T-helper 1 cell treated with Interleukin-12 subunit alpha and Interleukin-12 subunit beta and Interleukin-4 antibody, amounts not matched to agents 30 ng/mL and 1 ng/mL, for 36 hours (primary cell): ENCODE measurements at regions not wholly inside any gene's neighbourhood (a gene's known extent, or its start where the extent isn't known, plus 50 kb on each side); places are given as distances from the start of the nearest gene placed in this dataset.
"Not testable (repeated sequence)": the region's sequence is repeated elsewhere in the genome, so short reads cannot be mapped to it uniquely, and the experiment has no call there.

Experiments used
- intact Hi-C: fragments of 100-400 bp; cut with micrococcal nuclease; formaldehyde crosslinking; loops from one replicate; pipeline ENCODE4 v1.15.1; 2024

DNA sequence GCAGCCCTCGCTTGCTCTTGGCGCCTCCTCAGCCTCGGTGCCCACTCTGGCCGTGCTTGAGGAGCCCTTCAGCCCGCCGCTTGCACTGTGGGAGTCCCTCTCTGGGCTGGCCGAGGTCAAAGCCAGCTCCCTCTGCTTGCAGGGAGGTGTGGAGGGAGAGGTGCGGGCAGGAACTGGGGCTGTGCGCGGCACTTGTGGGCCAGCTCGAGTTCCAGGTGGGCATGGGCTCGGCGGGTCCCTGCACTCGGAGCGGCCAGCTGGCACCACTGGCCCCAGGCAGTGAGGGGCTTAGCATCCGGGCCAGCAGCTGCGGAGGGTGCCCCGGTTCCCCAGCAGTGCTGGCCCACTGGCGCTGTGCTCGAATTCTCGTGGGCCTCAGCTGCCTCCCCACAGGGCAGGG is 152.1 kb upstream of the SEMA3C start:
- intact Hi-C loops = no loop called here

DNA sequence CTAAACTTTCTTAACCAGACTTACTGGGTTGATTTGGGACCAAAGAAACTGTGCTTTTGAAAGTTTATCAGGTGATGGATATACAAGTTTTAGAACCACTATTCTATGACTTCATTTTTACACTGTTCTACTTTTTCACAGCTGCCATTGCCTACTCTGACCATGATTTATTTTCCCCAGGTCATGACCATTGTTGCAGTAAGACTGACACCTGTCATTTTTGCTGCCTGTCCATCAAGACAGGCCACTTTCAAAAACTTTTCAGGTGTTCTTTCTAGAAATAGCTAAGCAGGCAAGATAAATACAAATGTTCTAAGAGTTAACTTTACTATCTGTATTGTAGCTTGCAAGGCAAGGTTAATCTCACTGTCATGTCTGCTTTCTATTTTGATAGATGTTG is 147.9 kb upstream of the SEMA3C start:
- intact Hi-C loops = no loop called here

DNA sequence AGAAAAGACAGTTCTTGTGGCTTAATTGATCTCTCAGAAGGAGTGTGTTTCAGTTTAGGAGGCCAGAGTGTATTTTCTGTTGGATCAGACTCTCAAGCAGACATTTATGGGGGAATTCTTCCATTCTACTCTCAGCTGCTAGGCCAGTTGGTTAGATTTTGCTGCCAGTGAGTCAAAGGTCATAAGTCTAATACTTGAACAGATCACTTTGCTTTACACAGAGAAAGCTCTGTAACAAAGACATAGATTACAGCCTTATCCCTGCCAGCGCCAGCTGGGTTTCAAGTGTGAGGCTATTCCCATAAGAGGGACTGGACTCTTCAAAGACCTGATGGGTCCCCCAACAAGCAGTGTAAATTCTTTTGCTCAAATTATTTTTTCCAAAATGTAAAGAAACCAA is 145.6 kb upstream of the SEMA3C start:
- intact Hi-C loops = no loop called here

DNA sequence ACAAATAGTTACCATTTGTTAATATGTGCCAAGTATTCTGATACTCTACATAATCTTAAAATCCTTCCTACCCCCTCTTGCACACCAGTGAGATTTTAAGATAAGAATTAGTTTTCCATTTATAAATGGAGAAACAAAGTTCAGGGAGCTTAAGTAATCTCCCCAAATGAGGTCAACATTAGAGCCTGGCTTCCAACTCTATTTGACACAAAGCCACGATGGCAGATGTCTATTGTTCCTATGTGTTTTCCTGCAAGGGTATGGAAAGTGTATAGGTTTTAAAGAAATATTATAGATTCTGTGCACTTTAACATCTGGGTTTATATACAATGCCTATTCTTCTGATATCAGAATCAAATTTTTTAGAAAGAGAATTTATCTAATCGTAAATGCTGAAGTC is 143.9 kb upstream of the SEMA3C start:
- intact Hi-C loops = no loop called here

DNA sequence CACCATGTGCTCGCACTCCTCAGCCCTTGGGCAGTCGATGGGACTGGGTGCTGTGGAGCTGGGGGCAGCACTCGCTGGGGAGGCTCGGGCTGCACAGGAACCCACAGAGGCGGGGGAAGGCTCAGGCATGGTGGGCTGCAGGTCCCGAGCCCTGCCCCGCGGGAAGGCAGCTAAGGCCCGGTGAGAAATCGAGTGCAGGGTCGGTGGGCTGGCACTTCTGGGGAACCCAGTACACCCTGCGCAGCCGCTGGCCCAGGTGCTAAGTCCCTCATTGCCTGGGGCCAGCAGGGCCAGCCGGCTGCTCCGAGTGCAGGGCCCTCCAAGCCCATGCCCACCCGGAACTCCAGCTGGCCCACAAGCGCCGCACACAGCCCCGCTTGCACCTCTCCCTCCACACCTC is 138.6 kb upstream of the SEMA3C start:
- intact Hi-C loops = not testable (repeated sequence)

DNA sequence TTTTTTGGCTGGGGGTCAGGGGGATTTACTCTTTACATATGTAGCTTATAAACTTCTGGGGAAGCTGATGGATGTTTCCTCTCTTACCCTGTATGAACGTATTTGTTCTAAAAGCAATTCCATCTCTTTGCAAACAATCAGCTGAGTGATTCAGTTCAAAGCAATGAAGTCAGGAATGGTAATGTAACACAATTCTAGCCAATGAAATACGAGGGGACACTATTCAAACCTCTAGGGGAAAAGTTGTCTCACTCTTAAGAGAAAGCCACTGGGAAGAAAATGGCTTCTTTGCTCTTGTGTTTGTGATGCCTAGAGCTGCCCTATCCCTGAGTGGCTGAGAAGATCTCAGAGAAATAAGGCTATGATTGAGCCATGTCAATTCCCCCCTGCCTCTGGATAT is 134.8 kb upstream of the SEMA3C start:
- intact Hi-C loops = no loop called here

DNA sequence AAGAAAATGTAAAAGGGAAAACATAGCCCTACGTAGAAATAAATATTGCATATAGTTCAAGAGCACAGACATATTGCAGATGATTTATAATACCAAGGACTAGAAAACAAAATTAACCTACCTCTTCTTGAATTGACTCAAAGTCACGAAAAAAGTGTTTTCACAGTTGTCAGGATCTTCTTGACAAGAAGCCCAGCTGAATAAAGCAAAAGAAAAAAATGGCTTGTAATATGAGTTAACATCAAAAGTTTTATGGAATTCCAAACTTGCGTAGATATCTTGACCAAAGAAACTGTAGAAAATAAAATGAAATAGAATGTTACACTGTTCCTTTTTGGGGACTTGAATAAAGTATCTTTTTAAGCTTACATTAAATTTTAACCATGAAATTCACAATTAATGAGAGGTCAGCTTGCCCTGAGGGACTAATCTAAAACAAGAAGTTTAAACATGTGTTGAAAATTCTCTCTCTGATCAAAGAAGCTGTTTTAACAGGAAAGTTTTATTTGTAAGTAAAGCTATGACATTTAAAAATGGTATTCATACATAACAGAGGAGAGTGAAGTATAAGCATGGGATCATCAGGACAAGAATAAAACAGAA is 133.1 kb upstream of the SEMA3C start:
- intact Hi-C loops = no loop called here

DNA sequence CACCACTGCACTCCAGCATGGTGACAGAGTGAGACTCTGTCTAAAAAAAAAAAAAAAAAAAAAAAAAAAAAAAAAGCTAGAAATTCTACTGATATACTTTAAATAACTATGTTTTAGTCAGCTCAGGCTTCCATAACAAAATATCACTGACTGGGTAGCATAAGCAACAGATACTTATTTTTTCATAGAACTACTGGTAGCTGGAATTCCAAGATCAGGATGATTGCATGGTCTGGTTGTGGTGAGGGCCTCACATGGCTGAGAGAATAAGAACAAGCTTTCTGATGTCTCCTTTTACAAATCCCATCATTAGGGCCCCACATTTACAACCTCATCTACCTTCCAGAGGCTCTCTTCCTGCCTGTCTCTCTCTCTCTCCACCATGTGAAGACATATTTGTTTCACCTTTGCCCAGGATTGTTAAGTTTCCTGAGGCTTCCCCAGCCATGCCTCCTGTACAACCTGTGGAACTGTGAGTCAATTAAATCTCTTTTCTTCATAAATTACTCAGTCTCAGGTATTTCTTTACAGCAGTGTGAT is 126.7 kb upstream of the SEMA3C start:
- intact Hi-C loops = no loop called here

DNA sequence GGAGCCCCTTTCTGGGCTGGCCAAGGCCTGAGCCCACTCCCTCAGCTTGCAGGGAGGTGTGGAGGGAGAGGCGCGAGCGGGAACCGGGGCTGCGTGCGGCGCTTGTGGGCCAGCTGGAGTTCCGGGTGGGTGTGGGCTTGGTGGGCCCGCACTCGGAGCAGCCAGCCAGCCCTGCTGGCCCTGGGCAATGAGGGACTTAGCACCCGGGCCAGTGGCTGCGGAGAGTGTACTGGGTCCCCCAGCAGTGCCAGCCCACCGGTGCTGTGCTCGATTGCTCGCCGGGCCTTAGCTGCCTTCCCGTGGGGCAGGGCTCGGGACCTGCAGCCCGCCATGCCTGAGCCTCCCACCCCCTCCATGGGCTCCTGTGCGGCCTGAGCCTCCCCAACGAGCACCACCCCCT is 123.8 kb upstream of the SEMA3C start:
- intact Hi-C loops = not testable (repeated sequence)

DNA sequence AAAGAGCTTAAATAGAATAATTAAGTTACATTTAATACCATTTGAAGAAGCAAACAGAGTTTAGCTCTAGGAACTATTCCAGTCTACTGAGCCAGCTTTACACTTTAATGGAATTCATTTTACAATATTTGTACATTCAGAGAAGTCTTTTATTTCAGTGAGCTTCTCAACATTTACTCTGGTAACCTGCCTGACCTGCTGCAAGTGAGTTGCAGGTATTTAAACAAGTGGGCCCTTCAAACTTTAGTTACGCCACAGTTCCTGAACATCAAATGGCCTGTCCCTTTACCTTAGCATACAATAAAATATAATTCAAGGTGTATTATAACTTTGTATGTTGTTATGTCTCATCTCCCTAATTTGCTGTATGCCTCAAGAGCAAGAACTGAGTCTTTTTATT is 121.6 kb upstream of the SEMA3C start:
- intact Hi-C loops = no loop called here

DNA sequence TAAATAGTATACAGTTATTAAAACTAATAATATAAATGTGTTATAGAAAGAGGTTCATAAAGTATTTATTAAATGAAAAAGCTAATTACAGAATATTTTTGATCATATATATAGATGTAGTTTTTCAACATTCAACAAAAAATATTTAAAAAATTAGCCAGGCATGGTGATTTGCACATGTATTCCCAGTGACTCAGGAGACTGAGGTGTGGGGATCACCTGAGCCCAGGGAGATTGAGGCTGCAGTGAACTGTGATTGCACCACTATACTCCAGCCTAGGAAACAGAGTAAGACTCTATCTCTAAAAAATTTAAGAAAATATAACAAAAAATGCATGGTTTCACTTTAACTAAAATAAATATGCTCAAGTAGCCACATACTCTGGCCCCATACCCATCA is 118.0 kb upstream of the SEMA3C start:
- intact Hi-C loops = no loop called here

DNA sequence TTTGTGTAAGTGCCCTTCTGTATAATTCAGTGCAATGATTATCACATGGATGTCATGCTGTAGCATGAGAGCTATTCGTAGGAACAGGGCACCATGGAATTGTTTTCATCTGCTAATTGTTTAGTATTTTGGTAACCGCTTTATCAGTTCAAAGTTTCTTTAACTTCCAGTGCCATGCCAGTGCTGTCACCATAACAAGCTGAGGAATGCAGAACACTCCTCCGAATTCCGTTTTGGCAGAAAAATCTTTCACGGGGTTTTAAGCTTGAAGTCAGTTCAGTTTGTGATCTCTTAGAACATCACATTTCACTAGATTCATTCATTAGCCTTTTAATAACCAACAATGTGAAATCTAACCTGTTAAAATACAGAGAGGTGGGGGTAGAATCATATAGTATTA is 117.2 kb upstream of the SEMA3C start:
- intact Hi-C loops = no loop called here

DNA sequence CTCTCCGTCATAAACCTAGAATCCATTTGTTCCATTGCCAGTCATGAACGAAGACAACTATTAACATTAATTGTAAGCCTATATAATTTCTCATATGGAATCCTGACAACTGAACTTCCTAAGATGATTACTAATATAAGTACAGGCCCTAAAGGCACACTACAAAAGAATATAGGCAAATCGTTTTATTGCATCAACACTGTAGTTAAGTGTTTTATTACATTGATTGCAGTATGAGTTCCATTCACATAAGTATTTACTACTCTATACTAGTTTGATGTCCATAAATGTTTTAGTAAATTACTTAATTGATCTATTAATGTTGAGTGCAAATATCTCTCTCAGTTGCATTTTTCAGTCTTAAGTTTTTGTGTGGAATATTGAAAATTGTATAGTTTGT is 113.1 kb upstream of the SEMA3C start:
- intact Hi-C loops = no loop called here

DNA sequence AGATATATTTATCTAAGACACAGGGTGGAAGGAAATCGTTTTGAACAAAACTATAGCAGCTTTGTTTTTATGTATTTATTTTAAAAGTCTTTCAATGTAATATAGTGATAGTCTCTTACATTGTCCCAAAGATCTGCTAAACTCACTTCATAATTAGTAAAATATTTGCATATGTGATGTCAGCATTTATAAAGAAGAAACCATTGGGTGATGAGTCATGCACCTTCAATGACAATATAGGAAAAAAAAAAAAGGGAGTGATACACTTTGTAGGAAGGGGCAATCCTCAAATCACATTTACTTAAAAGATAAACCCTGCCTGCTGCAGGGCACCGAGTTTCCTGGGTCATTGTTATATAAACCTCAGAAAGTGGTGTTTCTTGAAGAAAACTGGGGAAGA is 112.4 kb upstream of the SEMA3C start:
- intact Hi-C loops = no loop called here

DNA sequence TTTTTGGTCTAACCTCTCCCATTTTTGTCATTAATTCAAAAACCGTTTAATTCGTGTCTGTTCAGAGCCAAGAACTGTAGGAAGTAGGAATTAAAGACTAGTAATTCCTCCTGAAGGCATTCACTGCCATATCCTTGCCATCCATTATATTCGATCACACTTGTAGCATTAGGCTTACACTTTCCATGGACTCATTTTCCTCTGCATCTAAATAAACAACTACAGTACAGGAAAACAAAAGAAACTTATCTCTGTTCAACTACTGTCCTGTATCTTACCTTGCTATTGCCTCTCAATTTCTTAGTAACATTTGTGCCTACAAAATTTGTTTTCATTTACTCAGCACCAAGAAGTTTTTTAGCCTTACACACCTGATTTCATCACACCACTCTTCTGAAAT is 111.6 kb upstream of the SEMA3C start:
- intact Hi-C loops = no loop called here

DNA sequence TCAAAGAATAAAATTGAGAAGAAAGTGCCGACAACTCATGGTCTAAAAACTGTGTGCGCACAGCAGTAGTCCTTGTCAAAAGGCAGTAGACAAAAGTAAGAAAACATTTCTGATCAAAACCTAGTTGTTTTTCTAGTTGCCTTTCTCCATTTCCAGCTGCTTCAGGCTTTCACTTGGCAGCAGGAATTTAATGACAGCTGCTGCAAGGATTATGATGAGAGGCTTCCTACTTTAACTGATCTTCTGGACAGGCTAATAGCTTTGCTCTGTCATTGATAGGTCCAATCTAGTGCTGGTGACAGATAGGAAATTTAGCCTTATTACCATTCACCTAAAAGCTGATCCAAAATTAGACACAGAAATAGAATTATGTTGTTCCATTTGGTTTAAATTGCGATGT is 110.7 kb upstream of the SEMA3C start:
- intact Hi-C loops = no loop called here

DNA sequence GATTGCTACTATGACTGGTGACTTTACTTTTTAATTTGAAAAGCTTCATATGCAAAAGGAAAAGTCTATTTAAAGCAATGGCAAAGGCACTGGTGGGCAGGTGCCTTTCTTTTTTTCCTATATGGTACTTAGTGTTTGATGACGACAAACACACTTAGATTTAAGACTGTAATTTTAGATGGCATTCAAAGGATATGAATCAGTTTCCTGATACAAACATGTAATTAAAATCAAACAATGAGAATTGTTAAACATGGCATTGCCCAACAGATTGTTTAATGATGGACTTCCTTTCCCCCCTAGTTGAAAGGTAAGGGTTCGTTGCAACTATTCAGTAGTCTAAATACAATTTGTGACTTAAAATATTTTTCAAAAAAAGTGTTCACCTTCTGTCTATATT is 106.5 kb upstream of the SEMA3C start:
- intact Hi-C loops = no loop called here

DNA sequence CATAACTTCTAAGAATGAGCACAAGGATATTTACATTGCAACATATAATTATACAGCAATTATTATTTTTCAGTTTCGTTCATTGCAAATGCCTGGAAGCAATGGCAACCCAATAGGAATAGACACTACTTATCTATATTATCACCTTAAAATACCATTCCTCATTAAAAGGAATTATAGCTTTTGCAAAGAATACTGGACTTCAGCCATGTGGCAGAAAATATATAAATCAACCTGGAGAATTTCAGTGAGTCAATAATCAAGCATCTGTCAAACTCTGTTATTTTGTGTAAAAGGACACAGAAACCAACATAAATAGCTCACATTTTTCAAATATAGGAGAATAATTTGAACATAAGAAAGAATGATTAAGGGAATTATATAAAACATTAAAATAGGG is 96.1 kb upstream of the SEMA3C start:
- intact Hi-C loops = no loop called here

DNA sequence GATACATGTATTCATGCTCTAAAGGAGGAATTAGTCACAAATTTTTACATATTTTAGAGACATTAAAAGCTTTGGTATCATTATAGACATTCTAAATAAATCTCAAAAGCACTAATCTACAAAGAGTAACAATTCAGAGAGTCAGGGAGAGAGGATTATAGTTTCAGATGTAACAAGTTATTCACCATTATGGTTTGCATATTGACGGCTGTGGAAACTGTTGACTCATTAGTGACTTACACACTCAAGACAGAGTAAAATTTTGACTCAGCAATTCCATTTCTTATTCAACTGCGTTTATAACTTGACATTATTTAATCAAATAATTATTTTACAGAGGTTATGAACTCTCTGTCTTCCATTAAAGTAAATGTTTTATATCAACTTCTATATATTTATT is 95.4 kb upstream of the SEMA3C start:
- intact Hi-C loops = no loop called here

DNA sequence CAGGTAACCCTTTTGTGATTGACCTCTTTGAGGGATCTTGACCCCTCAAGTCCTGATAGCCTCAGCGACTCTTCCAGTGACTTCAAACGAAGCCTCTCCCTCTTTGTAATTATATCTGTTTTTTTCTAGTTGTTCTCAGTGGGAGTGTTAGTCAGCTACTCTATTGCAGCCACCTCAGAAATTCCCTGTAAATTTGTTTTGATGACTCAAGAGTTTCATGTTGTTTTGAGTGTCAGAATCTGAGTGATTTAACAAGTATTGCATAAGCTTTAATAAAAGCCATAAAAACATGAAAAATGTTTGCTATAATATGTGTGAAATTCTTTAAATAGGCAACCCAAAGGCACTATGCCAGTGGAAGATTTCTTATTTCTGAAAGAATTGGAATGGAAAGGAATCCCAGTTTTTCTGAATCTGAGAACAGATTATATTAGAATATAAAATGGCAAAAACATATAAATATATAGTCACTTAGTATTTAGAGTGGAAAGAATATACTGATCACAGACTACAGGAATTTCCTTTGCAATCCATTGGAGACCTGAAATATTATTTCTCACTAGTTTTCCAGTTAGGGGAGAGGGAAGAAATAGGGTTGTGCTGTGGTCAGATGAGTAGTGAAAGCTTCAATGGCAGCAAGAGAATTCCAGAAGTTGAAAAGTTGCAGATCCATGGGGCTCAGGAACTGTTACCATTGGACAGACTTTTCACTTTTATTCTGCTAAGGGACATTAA is 94.4 kb upstream of the SEMA3C start:
- intact Hi-C loops = no loop called here

DNA sequence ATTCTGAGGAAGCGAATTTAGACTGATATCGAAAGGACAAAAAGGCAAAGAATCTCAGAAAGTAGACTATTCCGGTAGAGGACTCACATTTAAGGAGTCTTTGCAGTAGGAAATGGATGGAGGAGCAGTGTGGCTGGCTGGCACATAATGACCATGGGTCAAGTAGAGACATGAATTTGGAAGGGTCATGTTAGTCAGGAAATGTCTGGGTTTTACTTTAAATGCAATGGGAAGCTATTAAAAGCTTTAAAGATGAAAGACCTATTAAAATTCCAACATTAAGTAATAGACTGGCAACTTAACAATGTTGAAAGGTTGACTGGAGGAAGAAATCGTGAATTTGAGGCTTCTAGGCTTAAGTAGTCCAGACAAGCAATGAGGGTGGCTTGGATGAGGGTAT is 90.0 kb upstream of the SEMA3C start:
- intact Hi-C loops = no loop called here

DNA sequence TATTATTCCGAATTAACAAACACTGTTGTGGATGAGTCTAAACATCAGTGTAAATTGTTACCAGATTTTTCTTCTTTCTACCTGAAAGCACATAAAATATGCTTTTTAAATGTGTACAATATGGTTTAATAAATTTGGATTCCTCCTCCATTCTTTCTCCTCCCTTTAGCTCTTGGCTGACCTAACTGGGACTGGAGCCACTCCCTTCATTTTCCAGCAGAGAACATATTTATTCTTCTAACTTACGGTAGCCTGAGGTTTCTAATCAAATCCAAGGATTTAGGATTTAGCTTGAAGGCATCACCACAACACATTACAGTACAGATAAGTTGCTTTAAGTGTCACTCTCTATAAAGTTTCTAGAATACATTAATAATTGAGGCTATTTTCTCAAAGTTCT is 88.2 kb upstream of the SEMA3C start:
- intact Hi-C loops = no loop called here

DNA sequence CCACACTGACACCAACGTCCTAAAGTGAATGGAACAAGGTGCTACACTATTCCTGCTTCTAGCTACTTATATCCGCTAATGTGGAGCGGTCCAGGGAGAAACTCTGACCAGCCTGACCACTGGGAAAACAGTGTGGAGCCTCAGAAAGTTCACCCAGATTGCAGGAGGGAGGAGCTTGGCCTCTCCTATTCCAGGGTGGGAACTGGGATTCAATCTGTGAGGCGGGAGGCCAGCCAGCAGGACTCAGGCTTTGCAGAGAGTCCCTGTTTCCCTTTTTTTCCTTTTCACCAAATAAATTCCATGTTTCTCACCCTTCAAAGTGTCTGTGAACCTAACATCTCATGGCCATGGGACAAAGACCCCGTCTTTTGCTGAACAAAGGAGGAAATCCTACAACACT is 86.4 kb upstream of the SEMA3C start:
- intact Hi-C loops = no loop called here
